HG02610 (cell line): ENCODE measurements at regions not wholly inside any gene's neighbourhood (a gene's known extent, or its start where the extent isn't known, plus 50 kb on each side); places are given as distances from the start of the nearest gene placed in this dataset.

ENCODE experiments used
- ATAC-seq: cut with Tn5 transposase; IDR thresholded peaks from one replicate; pipeline ENCODE4 v1.9.1; 2021; ENCODE audit warnings: mild to moderate bottlenecking, moderate library complexity; ENCODE audit not compliant: unreplicated experiment

GRCh38 chr12:13843841-13844240 is 137.6 kb downstream of the GRIN2B start:
- no peak for ATAC-seq

- no peak for ATAC-seq
Measured at GRCh38 chr12:13841358-13841757, 140.0 kb downstream of the GRIN2B start.

GRCh38 chr12:13839365-13840336 is 141.8 kb downstream of the GRIN2B start:
- ATAC-seq = no peak

- ATAC-seq = no peak
Measured at GRCh38 chr12:13836099-13836498, 145.3 kb downstream of the GRIN2B start.

GRCh38 chr12:13835652-13836051 is 145.8 kb downstream of the GRIN2B start:
- ATAC-seq = no peak

GRCh38 chr12:13834241-13834640 is 147.2 kb downstream of the GRIN2B start:
- no peak for ATAC-seq

GRCh38 chr12:13817131-13817530 is 164.3 kb downstream of the GRIN2B start:
- ATAC-seq = no peak

- no peak for ATAC-seq
Measured at GRCh38 chr12:13816394-13816793, 165.0 kb downstream of the GRIN2B start.

- ATAC-seq = no peak
Measured at GRCh38 chr12:13812168-13812567, 169.2 kb downstream of the GRIN2B start.

GRCh38 chr12:13811061-13811460 is 170.3 kb downstream of the GRIN2B start:
- no peak for ATAC-seq

- no peak for ATAC-seq
Measured at GRCh38 chr12:13805041-13805440, 176.4 kb downstream of the GRIN2B start.

- ATAC-seq = no peak
Measured at GRCh38 chr12:13801543-13801942, 179.9 kb downstream of the GRIN2B start.

- no peak for ATAC-seq
Measured at GRCh38 chr12:13799574-13799973, 181.8 kb downstream of the GRIN2B start.

- no peak for ATAC-seq
Measured at GRCh38 chr12:13798162-13798561, 183.2 kb downstream of the GRIN2B start.

- no peak for ATAC-seq
Measured at GRCh38 chr12:13794706-13795105, 186.7 kb downstream of the GRIN2B start.

- no peak for ATAC-seq
Measured at GRCh38 chr12:13790317-13790716, 191.1 kb downstream of the GRIN2B start.

- ATAC-seq = no peak
Measured at GRCh38 chr12:13788626-13789025, 192.8 kb downstream of the GRIN2B start.

- no peak for ATAC-seq
Measured at GRCh38 chr12:13786646-13787045, 194.8 kb downstream of the GRIN2B start.

GRCh38 chr12:13784504-13784903 is 196.9 kb downstream of the GRIN2B start:
- no peak for ATAC-seq

GRCh38 chr12:13780453-13780852 is 200.9 kb downstream of the GRIN2B start:
- no peak for ATAC-seq

GRCh38 chr12:13777374-13777773 is 204.0 kb downstream of the GRIN2B start:
- no peak for ATAC-seq

GRCh38 chr12:13772264-13772663 is 209.1 kb downstream of the GRIN2B start:
- no peak for ATAC-seq

GRCh38 chr12:13770576-13770975 is 210.8 kb downstream of the GRIN2B start:
- ATAC-seq = no peak
